ENCODE measurements at regions not wholly inside any gene's neighbourhood (a gene's known extent, or its start where the extent isn't known, plus 50 kb on each side); places are given as distances from the start of the nearest gene placed in this dataset.

DNA sequence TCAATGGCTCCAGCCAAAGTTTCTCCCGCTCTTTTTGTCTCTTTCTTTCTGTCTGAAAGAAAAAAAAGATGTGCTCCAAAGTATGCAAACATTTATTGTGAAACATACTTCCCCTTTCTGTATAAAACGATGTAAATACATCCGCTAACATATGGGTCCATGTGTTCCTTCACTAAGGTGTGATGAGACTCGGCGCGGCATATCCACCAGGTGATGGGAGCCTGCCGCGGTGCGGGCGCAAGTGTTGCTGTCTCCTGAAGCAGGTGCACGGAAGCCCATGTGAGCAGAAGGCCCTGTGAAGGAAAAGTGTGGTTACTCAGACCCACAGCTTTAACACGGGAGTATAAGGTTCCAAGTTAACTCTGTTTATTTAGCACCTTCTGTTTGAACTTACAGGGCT is 466.6 kb upstream of the C1orf87 start:
- TF ChIP-seq, protein P1, sequence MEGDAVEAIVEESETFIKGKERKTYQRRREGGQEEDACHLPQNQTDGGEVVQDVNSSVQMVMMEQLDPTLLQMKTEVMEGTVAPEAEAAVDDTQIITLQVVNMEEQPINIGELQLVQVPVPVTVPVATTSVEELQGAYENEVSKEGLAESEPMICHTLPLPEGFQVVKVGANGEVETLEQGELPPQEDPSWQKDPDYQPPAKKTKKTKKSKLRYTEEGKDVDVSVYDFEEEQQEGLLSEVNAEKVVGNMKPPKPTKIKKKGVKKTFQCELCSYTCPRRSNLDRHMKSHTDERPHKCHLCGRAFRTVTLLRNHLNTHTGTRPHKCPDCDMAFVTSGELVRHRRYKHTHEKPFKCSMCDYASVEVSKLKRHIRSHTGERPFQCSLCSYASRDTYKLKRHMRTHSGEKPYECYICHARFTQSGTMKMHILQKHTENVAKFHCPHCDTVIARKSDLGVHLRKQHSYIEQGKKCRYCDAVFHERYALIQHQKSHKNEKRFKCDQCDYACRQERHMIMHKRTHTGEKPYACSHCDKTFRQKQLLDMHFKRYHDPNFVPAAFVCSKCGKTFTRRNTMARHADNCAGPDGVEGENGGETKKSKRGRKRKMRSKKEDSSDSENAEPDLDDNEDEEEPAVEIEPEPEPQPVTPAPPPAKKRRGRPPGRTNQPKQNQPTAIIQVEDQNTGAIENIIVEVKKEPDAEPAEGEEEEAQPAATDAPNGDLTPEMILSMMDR (IDR thresholded peaks at IDR 0.05; ENCODE audit: low read depth, low read length): no peak
- no peak overlapping the region for H3K4me3 ChIP-seq (ENCODE audit: low read depth, low read length)
- H3K4me1 ChIP-seq: no peaks in the 10 kb centered on the region
- no peak for DNase-seq
- H3K36me3 ChIP-seq: no peaks in the 10 kb centered on the region
- no peaks in the 10 kb centered on the region for H3K9me3 ChIP-seq
- no peaks in the 10 kb centered on the region for H3K27me3 ChIP-seq

GRCh38 chr1:60535713-60536112 is 462.1 kb upstream of the C1orf87 start:
- TF ChIP-seq, protein P1 (IDR thresholded peaks at IDR 0.05; ENCODE audit: low read depth, low read length): no peak
- H3K36me3 ChIP-seq: no peaks in the 10 kb centered on the region
- no peaks in the 10 kb centered on the region for H3K9me3 ChIP-seq
- no peak overlapping the region for H3K4me3 ChIP-seq (ENCODE audit: low read depth, low read length)
- no peaks in the 10 kb centered on the region for H3K27me3 ChIP-seq
- H3K4me1 ChIP-seq: no peaks in the 10 kb centered on the region
- no peak for DNase-seq

- DNase-seq: no peak
- H3K4me3 ChIP-seq (ENCODE audit: low read depth, low read length): no peak overlapping the region
- TF ChIP-seq, protein P1 (IDR thresholded peaks at IDR 0.05; ENCODE audit: low read depth, low read length): no peak
Observed at GRCh38 chr1:60527567-60527966, 454.0 kb upstream of the C1orf87 start.

DNA sequence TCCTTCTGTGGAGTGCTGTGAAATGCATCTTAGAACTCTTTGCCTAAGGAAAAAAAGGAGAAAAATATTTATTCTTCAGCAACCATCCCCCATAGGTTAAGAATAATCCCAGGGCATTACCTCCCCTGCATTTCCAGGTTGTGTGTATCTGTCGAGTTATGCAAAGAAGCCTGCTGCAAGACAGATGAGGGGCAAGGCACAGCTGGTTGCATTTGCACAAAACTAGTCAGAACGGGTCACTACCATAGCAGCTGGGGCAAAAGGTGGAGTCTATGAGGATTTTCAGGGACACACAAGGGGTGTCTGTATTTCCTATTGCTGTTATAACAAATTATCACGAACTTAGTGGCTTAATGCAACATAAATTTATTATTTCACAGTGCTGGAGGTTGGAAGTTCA is 443.4 kb upstream of the C1orf87 start:
- Histone ChIP-seq H3K4me1 (no peaks in the 10 kb centered on the region), H3K4me3 (ENCODE audit: low read depth, low read length) (no peak overlapping the region), H3K36me3 (no peaks in the 10 kb centered on the region), H3K9me3 (no peaks in the 10 kb centered on the region), H3K27me3 (no peaks in the 10 kb centered on the region)
- DNase-seq: no peak
- TF ChIP-seq, protein P1 (IDR thresholded peaks at IDR 0.05; ENCODE audit: low read depth, low read length): no peak

More at GRCh38 chr1:60527567-60527966, 454.0 kb upstream of the C1orf87 start:
- Histone ChIP-seq H3K4me1 (no peaks in the 10 kb centered on the region), H3K36me3 (no peaks in the 10 kb centered on the region), H3K9me3 (no peaks in the 10 kb centered on the region), H3K27me3 (no peaks in the 10 kb centered on the region)

- no peaks in the 10 kb centered on the region for H3K9me3 ChIP-seq
- TF ChIP-seq, protein P1 (IDR thresholded peaks at IDR 0.05; ENCODE audit: low read depth, low read length): no peak
- DNase-seq: no peak
Observed at GRCh38 chr1:60510162-60510561, 436.6 kb upstream of the C1orf87 start.

DNA sequence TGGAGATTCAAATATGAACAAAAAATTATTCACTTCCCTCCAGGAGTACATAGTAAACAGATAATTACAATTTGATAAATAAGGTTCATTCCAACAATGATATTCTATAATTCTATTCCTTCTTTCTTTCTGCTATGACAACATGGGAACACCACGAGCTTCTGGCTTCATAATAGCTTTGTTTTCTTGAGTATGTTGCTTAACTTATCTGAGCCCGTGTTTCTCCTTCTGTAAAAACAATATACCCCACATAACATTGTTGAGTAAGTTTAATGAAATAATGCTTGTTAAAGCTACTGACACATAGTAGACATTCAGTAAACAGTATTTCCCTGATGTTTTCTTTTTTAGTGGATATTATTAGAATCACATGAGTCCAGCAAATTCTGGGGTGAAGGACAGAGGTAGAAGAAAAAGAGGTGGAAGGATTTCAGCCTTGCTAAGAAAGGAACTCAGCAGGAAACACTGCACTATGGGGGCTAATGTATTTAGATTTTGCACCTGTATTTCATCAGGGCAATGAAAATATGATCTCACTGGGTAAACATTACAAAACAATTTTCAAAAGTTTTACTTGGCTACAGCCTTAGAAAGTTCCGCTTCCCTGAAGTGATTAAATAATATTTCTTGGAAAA is 430.8 kb upstream of the C1orf87 start:
- Histone ChIP-seq H3K4me3 (ENCODE audit: low read depth, low read length) (no peak overlapping the region), H3K4me1 (no peaks in the 10 kb centered on the region)
- DNase-seq: no peak

More at GRCh38 chr1:60510162-60510561, 436.6 kb upstream of the C1orf87 start:
- Histone ChIP-seq H3K36me3 (no peaks in the 10 kb centered on the region), H3K4me1 (no peaks in the 10 kb centered on the region), H3K4me3 (ENCODE audit: low read depth, low read length) (no peak overlapping the region), H3K27me3 (no peaks in the 10 kb centered on the region)

More for the DNA sequence above, 430.8 kb upstream of the C1orf87 start:
- TF ChIP-seq, protein P1 (IDR thresholded peaks at IDR 0.05; ENCODE audit: low read depth, low read length): no peak
- Histone ChIP-seq H3K36me3 (no peaks in the 10 kb centered on the region), H3K9me3 (no peaks in the 10 kb centered on the region), H3K27me3 (no peaks in the 10 kb centered on the region)
